Activated CD8-positive, alpha-beta memory T cell treated with anti-CD3 and anti-CD28 coated beads for 24 hours (primary cell): ENCODE measurements at regions not wholly inside any gene's neighbourhood (a gene's known extent, or its start where the extent isn't known, plus 50 kb on each side); places are given as distances from the start of the nearest gene placed in this dataset.
"Not testable (repeated sequence)": the region's sequence is repeated elsewhere in the genome, so short reads cannot be mapped to it uniquely, and the experiment has no call there.

Experiments used
- DNase-seq: peaks from one replicate; pipeline ENCODE4 v3.0.0-alpha.2; 2020

- no peak for DNase-seq
Observed at GRCh38 chr18:11372163-11372562, 222.8 kb upstream of the PIEZO2 start.

DNA sequence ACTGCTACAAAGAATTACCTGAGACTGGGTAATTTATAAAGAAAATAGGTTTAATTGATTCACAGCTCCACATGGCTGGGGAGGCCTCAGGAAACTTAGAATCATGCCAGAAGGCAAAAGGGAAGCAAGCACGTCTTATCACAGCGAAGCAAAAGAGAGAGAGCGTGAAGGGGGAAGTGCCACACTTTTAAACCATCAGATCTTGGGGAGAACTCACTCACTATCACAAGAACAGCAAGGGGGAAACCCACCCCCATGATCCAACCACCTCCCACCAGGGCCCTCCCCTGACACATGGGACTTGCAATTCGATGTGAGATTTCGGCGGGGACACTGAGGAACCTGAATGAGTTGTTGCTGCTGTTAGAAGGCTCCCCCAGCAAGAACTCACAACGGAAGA, 220.2 kb upstream of the PIEZO2 start:
- no peak for DNase-seq

DNA sequence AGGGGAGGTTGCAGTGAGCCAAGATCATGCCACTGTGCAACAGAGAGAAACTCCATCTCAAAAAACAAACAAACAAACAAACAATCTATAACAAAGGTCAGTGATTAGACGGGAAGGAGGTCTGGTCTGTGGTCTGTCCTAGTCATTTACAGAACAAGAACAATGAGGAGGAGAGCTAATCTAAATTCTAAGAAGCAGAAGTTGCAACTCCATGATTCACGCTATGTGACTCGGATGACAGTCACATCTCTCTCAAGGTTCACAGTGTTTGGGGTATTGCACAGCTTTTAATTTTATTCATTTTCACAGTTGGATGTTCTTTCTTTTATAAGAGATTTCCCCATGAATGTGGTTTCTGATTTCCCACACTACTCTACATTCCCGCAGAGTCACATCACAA, 218.7 kb upstream of the PIEZO2 start:
- no peak for DNase-seq

DNA sequence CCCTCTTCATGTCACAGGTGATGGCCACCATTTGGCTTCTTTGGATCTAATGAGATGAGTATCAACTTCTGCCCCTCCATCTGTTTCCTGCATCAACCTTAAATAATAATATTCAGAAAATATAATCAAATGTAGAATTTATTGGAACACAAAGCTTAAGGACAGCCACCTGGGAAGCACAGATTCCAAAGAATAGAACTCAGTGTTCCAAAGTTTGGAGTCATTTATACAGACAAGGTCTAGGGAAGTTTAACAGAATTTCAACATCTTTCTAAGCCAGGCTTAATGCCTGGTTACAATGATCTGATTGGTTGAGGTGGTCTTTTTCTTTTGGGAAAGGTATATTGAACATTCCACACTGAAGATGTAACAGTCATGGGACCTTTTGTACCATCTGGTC, 218.0 kb upstream of the PIEZO2 start:
- no peak for DNase-seq

DNA sequence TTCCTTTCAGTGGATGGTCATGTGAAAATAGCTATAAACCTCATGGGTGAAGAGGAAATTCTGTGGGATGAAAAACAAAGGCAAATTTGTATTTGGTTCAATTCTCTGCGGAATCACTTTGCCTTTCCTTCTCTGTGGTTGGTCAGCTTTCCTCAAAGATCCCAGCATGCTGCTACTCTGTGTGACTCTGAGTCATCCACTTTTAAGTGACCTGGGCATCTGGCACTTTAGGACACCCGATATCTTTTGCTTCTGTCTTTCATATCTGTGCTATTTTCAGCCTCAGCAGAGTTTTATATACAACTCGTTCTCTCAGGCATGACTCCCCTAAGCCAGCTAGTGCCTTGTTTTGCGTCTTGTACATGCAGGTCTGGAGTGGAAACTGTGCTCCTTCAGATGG, 217.0 kb upstream of the PIEZO2 start:
- DNase-seq, result no peak

DNA sequence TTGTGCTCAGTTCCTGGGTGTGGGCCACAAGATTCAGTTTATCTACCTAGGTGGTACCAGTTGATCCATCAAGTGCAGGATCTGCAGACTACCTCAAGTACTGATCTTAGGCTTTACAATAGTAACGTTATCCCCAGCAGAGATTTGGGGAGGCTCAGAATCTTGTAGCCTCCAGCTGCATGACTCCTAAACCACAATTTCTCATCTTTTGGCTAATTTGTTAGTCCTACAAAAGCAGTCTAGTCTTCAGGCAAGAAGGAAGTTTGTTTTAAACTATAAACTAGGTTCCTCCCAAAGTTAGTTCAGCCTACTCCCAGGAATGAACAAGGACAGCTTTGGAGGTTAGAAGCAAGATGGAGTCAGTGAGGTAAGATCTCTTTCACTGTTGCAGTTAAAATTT, 213.5 kb upstream of the PIEZO2 start:
- no peak for DNase-seq

DNA sequence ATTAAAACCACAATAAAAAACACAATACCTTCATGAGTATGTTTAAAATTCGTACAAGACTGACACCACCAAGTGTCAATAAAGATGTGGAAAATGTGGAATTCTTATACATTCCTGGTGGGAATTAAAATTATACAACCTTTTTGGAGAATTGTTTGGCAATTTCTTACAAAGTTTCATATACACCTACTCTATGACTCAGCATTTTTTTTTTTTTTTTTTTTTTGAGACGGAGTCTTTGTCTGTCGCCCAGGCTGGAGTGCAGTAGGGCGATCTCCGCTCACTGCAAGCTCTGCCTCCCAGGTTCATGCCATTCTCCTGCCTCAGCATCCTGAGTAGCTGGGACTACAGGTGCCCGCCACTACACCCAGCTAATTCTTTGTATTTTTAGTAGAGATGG, 212.5 kb upstream of the PIEZO2 start:
- DNase-seq, result not testable (repeated sequence)

- DNase-seq, result no peak
Observed at GRCh38 chr18:11357678-11358077, 208.3 kb upstream of the PIEZO2 start.

- not testable (repeated sequence) for DNase-seq
Observed at GRCh38 chr18:11344576-11344975, 195.2 kb upstream of the PIEZO2 start.

DNA sequence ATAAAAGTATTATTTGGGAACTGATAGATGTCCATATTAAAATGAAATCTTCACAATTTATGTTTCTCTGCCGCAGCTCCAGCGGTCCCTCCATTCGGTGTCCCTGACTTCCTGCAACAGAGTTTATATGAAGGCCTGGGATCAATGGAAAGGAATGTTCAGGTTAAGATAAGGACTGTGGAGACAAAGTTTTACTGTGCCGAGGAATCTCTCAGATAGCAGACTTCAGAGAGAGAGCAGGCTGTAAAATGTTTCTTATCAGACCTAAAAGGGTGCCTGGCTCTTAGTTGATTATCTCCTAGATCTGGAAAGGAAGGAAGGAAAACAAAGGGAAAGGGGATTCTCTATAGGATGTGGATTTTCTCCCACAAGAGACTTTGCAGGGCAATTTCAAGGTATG, 193.7 kb upstream of the PIEZO2 start:
- DNase-seq, result no peak

GRCh38 chr18:11342115-11342514, 192.7 kb upstream of the PIEZO2 start:
- not testable (repeated sequence) for DNase-seq

DNA sequence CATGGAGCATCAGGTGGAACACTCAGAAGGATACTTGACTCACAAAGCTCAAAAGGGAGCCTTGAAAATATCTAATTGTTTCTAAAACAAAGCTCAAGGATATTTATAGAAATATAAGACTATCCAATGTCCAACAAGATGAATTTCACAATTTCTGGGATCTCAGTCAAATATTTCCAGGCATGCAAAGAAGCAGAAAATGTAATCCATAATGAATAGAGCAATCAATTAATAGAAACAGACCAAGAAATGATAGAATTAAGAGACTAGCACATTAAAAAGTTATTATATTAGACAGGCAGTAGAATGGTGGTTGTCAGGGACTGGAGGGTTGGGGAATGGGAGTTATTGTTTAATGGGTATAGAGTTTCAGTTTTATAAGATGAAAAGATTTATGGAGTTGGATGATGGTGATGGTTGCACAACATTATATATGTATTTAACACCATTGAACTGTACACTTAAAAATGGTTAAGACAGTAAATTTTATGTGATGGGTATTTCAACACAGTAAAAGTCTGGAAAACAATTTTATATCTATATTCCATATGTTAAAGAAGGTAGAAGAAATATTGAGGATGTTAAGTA, 189.9 kb upstream of the PIEZO2 start:
- no peak for DNase-seq

DNA sequence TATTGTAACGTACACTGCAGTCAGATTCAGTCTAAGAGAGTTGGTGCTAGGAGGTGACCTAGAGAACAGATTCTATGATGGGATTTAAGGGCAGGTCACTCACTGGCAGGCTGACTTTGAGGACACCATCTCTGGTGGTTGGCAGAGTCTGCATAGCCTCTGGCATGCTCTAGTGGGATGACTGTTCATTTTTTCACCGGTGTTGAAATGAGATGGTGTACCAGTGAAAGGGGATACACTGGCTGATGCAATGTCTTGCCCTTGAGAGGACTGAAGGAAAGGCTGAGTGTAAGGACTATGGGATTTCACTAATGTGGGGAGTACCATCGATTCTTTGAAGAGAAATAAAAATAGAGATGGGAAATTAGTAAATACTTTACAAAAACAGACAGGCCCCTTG, 186.9 kb upstream of the PIEZO2 start:
- DNase-seq, result no peak

DNA sequence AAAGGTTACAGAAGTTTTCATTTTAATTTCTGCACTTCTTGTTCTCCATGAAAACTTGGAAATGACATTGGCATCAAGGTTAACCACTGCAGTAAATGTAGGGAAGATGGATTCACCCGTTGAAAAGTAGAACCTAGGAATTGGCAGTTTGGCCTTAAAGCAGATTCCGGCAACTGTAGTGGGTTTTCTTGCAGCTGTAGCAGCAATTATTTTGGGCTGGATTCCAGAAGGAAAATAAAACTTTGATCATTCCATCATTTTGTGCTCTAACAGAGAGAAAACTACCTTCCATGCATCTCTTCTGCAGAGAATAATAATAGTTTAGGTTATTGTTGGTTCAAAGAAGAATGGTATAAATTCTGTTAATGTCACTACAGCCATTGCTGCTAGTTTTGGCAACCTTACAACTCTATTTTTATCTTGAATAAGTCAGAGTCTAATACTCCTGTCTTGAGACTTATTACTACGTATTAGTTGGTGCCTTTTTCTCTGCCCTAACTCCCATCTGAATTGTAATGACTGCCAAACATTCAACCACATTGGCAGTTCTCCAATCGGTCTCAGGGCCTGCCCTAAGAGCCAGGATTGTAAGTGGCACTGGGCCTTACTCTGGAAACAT, 178.1 kb upstream of the PIEZO2 start:
- no peak for DNase-seq

DNA sequence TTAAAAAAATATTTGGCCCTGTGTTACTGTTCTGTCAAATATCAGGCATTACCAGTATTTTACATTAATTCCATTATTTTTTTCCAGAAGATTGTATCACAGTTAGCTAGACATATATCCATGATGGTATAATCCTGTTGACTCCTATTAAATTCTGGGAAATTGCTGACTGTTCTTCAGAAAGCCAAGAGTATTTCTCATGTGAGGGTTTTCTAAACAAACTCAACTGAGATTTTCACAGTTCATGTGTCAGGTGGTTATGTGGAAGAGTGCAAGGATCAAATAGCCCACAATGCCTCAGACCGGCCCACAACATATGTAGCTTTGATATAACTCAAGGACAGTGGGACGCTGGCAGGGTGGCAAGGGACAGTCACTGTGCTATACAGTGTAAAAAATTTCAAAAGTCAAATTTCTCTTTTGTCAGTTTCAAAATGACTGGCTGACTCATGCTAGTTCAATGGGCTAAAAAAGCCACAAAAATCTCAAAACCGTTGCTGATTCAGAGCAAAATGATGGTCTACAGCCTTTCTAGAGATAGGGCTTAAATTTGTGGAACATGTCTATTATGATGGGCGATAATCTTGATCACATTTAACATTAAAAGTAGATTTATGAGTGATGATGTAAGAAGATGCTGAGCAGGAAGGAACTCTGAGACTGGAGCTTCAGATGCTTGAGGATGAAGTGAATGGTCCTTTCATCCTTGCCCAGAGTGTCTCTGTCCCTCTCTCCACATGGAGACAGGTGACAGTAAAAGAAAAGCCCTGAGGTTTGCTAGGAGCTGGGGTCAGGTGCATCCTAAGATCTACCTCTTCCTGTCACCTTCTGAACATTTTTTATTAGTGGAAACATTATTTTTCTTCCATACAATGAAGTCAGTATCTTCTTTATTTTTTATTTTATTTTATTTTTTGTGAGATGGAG, 175.8 kb upstream of the PIEZO2 start:
- no peak for DNase-seq

DNA sequence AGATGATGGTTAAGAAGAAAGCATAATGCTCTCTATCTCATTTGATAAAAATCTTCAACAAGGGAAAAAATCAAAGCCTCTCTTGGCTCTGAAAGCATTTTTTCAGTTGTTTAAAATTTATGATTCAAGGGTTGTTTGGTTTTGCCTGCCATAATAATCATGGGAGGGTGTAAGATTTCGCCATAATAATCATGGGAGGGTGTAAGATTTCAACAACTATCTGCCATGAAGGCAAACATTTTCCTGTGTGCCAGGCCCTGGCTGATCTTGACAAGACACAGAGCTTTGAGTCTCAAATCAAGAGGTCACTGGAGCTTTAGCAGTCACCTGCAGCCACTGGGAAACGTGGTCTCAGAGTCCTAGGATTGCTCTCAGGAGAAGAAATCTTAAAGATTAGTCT, 175.1 kb upstream of the PIEZO2 start:
- DNase-seq, result no peak

GRCh38 chr18:11323359-11323819, 174.0 kb upstream of the PIEZO2 start:
- no peak for DNase-seq

- DNase-seq, result no peak
Observed at GRCh38 chr18:11322716-11323115, 173.3 kb upstream of the PIEZO2 start.

- DNase-seq, result no peak
Observed at GRCh38 chr18:11322006-11322405, 172.6 kb upstream of the PIEZO2 start.

DNA sequence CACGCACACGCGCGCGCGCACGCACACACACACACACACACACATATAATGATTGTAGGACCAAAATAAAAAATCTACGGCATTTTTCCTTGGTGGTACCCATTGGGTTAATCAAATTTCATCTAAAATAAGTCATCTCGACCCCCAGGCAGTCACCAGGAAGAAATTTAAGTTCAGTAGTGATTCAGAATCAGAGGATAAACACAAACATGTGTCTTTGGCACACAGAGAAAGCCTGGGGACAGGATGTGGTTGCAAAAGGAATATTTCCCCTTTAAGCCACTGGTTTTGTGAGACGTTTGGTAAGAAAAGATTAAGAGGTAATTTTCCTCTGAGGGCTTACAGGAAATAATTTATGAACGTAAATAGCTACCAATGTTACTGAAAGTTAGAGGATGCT, 171.6 kb upstream of the PIEZO2 start:
- no peak for DNase-seq

DNA sequence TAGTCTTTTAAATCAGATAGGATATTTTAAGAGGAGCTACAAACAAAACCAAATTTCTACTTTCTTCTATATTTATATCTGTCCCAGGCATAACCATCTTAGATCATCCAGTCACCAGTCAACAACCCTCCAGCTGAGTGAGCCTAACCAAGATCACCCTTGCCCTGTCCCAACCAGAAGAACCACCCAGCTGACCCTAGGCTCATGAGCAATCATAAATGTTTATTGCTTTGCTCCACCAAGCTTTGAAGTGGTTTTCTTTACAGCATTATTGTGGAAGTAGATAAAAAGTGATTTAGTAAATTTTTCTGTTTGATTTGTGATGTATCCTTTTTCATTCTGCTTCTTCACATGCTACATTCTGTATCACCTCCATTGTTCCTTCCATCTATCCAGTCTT, 167.2 kb upstream of the PIEZO2 start:
- no peak for DNase-seq

GRCh38 chr18:11310476-11311086, 161.2 kb upstream of the PIEZO2 start:
- no peak for DNase-seq

- DNase-seq, result no peak
Observed at GRCh38 chr18:11309172-11309571, 159.8 kb upstream of the PIEZO2 start.

DNA sequence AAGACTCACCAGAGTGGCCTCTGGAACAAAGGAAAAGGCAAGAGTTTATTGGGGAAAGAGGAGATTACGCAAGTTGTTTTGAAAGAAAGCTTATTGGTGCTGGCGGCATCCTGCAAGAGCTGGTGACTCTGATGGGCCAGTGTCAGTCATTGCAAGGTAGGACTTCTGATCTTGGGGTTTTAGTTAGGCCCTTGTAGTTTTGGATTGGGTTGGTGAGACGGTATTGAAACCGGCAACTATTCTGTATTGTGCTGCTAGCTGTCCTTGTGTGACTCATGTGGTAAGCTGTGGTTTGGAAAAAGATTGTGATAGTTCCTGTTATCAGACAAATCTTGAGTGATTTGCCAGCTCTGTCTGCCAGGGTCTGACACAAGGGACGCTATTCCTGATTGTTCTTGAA, 159.1 kb upstream of the PIEZO2 start:
- no peak for DNase-seq
